DND-41 (cell line): ENCODE measurements at regions not wholly inside any gene's neighbourhood (a gene's known extent, or its start where the extent isn't known, plus 50 kb on each side); places are given as distances from the start of the nearest gene placed in this dataset.

Experiments used
- EZH2 ChIP-seq: IDR thresholded peaks from 3 replicates; pipeline ENCODE4 v1.6.1; 2012; ENCODE audit warnings: borderline replicate concordance, low read depth, mild to moderate bottlenecking, moderate library complexity, low read length, inconsistent platforms; ENCODE audit not compliant: severe bottlenecking
- TF ChIP-seq, protein P1 (sequence below): IDR thresholded peaks from 2 replicates; pipeline ENCODE4 v1.5.1; 2012; ENCODE audit warnings: borderline replicate concordance, low read length, moderate library complexity, mild to moderate bottlenecking; ENCODE audit not compliant: poor library complexity, severe bottlenecking; ENCODE audit errors: extremely low read depth

DNA sequence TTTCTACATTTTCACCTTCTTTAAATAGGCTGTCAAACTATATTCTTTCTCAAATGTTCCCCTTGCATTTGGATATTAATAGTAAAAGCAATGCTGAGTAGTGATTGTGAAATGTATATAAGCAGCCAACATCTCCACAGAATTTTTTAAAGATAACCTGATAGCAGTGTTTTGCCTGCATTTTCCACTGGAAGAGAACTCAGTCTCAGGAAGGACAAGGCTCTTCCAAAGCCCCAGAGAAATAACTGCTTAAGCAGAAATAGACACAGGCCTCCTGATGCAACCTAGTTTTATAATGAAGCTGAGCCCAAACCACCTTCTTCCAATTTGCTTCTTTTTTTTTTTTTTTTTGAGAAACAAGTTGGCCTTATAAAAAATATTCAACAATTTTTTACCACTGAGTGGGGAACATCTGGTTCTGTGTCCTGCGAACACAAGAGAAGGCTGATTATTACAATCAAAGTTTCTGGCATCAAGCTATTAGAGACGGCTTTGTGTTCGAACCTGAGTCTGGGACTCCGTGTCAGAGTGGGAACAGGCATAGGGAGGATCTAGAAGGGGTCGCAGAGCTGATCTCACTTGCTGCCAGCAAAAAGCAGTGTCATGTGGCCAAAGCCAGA, 332.5 kb upstream of the TBL1XR1 start:
- TF ChIP-seq, protein P1, sequence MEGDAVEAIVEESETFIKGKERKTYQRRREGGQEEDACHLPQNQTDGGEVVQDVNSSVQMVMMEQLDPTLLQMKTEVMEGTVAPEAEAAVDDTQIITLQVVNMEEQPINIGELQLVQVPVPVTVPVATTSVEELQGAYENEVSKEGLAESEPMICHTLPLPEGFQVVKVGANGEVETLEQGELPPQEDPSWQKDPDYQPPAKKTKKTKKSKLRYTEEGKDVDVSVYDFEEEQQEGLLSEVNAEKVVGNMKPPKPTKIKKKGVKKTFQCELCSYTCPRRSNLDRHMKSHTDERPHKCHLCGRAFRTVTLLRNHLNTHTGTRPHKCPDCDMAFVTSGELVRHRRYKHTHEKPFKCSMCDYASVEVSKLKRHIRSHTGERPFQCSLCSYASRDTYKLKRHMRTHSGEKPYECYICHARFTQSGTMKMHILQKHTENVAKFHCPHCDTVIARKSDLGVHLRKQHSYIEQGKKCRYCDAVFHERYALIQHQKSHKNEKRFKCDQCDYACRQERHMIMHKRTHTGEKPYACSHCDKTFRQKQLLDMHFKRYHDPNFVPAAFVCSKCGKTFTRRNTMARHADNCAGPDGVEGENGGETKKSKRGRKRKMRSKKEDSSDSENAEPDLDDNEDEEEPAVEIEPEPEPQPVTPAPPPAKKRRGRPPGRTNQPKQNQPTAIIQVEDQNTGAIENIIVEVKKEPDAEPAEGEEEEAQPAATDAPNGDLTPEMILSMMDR: no peak
- TF ChIP-seq EZH2: no peak
